NCI-H748 treated with DMSO at 0.1 percent for 48 hours (cell line): ENCODE measurements at regions not wholly inside any gene's neighbourhood (a gene's known extent, or its start where the extent isn't known, plus 50 kb on each side); places are given as distances from the start of the nearest gene placed in this dataset.

Source experiments
- DNase-seq: peaks from one replicate; lab custom pipeline; 2025; lab: John Stamatoyannopoulos, UW

- no peak for DNase-seq
Observed at GRCh38 chrX:6313356-6313755, 84.7 kb upstream of the NLGN4X start.

GRCh38 chrX:6311540-6311939 lies 82.9 kb upstream of the NLGN4X start:
- DNase-seq, result no peak

GRCh38 chrX:6307156-6307555 lies 78.5 kb upstream of the NLGN4X start:
- DNase-seq, result no peak

- no peak for DNase-seq
Observed at GRCh38 chrX:6299724-6300123, 71.1 kb upstream of the NLGN4X start.

- DNase-seq, result no peak
Observed at GRCh38 chrX:6293716-6294115, 65.0 kb upstream of the NLGN4X start.

- DNase-seq, result no peak
Observed at GRCh38 chrX:6292599-6292998, 63.9 kb upstream of the NLGN4X start.

GRCh38 chrX:6291444-6291843 lies 62.8 kb upstream of the NLGN4X start:
- DNase-seq, result no peak

GRCh38 chrX:6283826-6284225 lies 55.2 kb upstream of the NLGN4X start:
- no peak for DNase-seq

- DNase-seq, result no peak
Observed at GRCh38 chrX:6279277-6279909, 50.7 kb upstream of the NLGN4X start.
